ENCODE measurements at regions not wholly inside any gene's neighbourhood (a gene's known extent, or its start where the extent isn't known, plus 50 kb on each side); places are given as distances from the start of the nearest gene placed in this dataset.

DNA sequence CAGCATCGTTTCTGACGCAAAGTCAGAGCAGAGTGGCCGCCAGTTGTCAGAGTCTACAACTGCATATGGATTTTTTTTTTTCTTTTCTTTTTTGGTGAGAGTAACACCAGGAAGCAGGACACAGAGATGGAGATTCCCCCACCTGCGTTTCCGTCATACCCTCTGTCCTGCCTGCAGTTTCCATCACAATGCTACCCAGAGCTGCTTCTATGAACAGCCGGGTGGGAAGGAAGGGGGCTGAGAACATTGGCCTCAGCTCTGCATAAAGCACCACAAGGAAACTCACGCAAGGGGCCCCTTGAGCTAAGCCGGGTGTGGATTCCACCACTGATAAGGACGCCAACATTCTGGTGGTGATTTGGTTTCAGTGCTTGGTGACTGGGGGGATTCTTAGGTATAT is 183.5 kb upstream of the AFDN start:
- Mint-ChIP-seq H3K36me3 (peaks cover 3% of the 10 kb centered on the region), H3K9me3 (peaks cover 6% of the 10 kb centered on the region), H3K4me1 (peaks cover 3% of the 10 kb centered on the region), H3K4me3 (no peak overlapping the region), H3K27me3 (peaks cover 3% of the 10 kb centered on the region), H3K27ac (no peak overlapping the region)
- DNase-seq (ENCODE audit: low spot score in 2 of 2) (no peak), ATAC-seq (ENCODE audit: low read depth) (no peak)

DNA sequence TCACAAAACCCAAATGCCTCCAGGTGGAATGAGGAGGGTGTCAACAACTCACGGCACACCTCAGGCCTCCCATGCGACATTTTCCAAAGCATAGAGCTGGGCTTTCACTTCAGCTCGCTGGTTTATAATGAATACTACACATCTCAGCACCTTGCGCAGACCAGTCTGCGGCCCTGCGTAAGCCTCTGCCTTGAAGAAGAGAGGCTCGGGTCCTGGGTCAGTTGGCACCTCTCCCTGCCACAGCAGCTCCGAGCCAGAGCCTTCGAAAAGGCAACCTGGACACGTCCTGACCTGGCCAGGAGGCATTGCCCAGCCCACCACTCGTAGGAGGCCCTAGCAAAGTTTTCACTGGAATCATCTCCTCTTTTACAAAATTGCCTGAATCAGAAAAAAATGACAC is 183.0 kb upstream of the AFDN start:
- H3K36me3 Mint-ChIP-seq = peaks cover 3% of the 10 kb centered on the region
- no peak overlapping the region for H3K4me3 Mint-ChIP-seq
- H3K27me3 Mint-ChIP-seq = peaks cover 3% of the 10 kb centered on the region
- H3K4me1 Mint-ChIP-seq = peaks cover 3% of the 10 kb centered on the region
- peaks cover 6% of the 10 kb centered on the region for H3K9me3 Mint-ChIP-seq
- H3K27ac Mint-ChIP-seq = no peak overlapping the region
- ATAC-seq (ENCODE audit: low read depth) (no peak), DNase-seq (ENCODE audit: low spot score in 2 of 2) (no peak)

DNA sequence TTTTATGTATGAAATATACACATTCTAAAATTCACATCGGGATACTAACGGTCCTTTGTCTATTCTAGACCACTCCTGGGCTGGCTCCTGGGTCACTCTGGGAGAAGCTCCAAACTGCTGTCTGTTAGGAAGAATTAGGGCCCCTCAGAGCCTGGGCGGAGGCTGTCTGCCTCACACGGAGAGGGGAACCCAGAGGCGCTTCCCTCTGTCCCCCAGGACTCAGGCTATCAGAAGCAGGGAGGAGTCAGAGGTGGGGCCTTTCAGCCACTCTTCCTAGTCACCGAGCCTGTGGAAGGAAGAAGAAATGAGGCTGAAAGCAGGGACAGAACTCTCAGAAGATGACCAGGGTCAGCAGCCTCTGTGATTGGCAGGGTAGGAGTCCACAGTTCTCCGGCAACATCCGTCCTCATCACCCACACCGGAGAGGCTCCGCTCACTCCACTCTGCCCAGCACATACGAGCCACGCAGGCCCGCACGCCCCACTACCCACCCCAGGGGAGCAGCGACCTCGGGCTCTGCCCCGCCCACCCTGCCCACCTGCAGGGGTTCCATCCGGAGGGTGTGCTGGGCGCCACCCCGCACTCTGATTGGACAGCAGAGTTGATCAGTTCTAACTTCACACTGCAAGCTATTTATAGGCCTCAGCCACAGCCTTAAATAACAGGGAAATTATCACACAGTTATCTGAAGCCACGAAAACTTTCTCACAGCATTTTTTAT is 182.1 kb upstream of the AFDN start:
- ATAC-seq (ENCODE audit: low read depth) = no peak
- H3K9me3 Mint-ChIP-seq = peaks cover 6% of the 10 kb centered on the region
- H3K36me3 Mint-ChIP-seq = peaks cover 3% of the 10 kb centered on the region
- no peak overlapping the region for H3K4me3 Mint-ChIP-seq
- DNase-seq (ENCODE audit: low spot score in 2 of 2) = no peak
- H3K27ac Mint-ChIP-seq = no peak overlapping the region
- H3K27me3 Mint-ChIP-seq = peaks cover 3% of the 10 kb centered on the region
- peaks cover 3% of the 10 kb centered on the region for H3K4me1 Mint-ChIP-seq

DNA sequence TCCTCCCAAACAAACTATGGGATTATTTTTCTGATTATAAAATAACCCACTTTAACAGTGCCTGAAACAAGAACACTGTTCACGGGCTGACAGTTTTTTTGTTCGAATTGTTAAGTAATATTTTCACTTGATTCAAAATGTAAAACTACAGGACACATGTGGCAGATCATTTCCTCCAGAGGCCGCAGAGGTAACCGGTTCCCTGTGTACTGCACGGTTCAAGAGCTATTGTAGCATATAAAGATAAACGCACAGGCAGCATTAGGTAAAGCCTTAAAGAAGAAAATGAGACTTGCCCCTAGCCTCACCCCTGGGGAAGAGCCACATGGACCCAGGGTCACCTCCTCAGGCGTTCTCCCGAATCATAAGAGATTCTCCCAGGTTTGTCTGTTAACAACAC is 181.3 kb upstream of the AFDN start:
- H3K4me1 Mint-ChIP-seq = peaks cover 3% of the 10 kb centered on the region
- H3K27me3 Mint-ChIP-seq = peaks cover 3% of the 10 kb centered on the region
- no peak for ATAC-seq (ENCODE audit: low read depth)
- peaks cover 6% of the 10 kb centered on the region for H3K9me3 Mint-ChIP-seq
- H3K27ac Mint-ChIP-seq = no peak overlapping the region
- peaks cover 3% of the 10 kb centered on the region for H3K36me3 Mint-ChIP-seq
- DNase-seq (ENCODE audit: low spot score in 2 of 2) = no peak
- H3K4me3 Mint-ChIP-seq = no peak overlapping the region

DNA sequence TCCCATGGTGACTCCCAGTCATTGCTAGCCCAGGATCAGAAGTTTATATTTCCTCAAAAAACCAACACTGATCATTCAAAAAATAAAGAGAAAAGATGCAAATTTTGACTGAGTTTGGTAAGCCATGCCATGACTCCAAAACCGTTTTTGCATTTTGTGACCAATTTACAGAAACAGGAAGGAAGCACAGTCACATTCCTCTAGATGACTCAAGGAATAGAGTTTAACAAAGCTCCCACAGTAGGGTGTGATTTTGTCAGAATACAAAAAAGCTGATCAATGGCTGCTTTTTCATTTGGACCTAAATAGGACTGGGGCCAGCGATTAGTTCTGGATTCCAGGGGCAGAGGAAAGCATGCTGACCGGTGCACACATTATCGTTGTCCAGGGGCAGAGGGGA is 179.4 kb upstream of the AFDN start:
- no peak overlapping the region for H3K4me3 Mint-ChIP-seq
- H3K36me3 Mint-ChIP-seq = no peaks in the 10 kb centered on the region
- H3K4me1 Mint-ChIP-seq = no peaks in the 10 kb centered on the region
- DNase-seq (ENCODE audit: low spot score in 2 of 2) = no peak
- no peak for ATAC-seq (ENCODE audit: low read depth)
- H3K27ac Mint-ChIP-seq = no peak overlapping the region
- peaks cover 2% of the 10 kb centered on the region for H3K27me3 Mint-ChIP-seq
- H3K9me3 Mint-ChIP-seq = no peaks in the 10 kb centered on the region

DNA sequence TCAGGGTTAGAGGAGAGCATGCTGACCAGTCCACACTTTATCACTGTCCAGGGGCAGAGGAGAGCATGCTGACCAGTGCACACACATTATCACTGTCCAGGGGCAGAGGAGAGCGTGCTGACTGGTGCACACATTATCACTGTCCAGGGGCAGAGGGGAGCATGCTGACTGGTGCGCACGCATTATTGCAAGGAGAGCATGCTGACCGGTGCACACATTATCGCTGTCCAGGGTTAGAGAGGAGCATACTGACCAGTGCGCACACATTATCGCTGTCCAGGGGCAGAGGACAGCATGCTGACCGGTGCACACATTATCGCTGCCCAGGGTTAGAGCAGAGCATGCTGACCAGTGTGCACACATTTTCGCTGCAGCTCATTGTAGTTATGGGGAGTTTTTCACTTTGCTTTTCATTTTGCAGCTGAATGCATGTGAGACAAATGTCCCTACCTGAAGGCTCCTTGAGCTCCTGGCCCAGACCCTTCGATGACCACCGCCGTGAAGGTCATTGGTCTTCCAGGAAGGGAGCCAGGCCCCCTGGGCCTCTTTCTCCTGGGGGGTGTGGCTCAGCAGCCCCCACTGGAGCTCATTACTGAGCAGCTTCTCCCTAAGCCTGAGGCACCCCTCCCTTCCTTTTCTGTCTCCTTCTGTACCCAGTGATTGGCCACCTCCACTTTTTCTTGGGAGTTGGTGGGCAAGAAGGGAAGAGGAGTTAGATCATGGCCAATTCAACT is 178.8 kb upstream of the AFDN start:
- DNase-seq (ENCODE audit: low spot score in 2 of 2) = no peak
- H3K36me3 Mint-ChIP-seq = no peaks in the 10 kb centered on the region
- ATAC-seq (ENCODE audit: low read depth) = no peak
- no peaks in the 10 kb centered on the region for H3K4me1 Mint-ChIP-seq
- no peak overlapping the region for H3K4me3 Mint-ChIP-seq
- H3K27ac Mint-ChIP-seq = no peak overlapping the region
- H3K9me3 Mint-ChIP-seq = no peaks in the 10 kb centered on the region
- H3K27me3 Mint-ChIP-seq = peaks cover 2% of the 10 kb centered on the region

DNA sequence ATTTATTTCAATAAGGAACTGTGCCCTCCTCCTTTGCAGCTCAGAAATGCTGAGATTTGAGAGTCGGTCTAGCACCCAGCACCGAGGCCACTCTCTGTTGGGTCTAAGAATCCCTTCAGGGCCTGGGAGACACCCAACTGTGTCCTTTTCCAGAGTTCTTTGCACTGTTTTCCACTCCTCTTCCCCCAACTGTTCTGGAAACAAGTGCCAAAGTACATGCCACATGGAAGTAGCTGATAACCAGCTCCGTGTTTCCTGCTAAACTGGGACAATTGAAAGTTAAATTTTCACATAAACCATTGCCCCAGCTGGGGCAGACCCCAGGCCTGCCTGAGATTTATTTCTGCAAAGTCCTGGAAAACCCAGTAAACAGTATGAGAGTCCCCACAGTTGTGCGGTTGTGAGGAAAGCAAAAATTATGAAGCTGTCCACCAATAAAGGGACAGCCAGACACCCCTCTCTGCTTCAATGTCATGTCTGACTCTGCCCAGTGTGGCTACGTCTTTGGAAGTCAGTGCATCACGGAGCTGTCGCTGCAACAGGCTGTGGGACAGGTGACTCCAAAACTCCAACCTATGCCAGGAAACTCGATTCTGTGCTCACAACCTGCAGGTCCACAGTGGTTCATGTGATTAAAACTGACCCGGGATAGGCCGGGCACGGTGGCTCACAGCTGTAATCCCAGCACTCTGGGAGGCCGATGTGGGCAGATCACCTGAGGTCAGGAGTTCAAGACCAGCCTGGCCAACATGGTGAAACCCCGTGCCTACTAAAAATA is 178.0 kb upstream of the AFDN start:
- peaks cover 2% of the 10 kb centered on the region for H3K27me3 Mint-ChIP-seq
- H3K36me3 Mint-ChIP-seq = no peaks in the 10 kb centered on the region
- no peaks in the 10 kb centered on the region for H3K4me1 Mint-ChIP-seq
- no peak overlapping the region for H3K27ac Mint-ChIP-seq
- DNase-seq (ENCODE audit: low spot score in 2 of 2) (no peak), ATAC-seq (ENCODE audit: low read depth) (no peak)
- H3K9me3 Mint-ChIP-seq = no peaks in the 10 kb centered on the region
- no peak overlapping the region for H3K4me3 Mint-ChIP-seq

DNA sequence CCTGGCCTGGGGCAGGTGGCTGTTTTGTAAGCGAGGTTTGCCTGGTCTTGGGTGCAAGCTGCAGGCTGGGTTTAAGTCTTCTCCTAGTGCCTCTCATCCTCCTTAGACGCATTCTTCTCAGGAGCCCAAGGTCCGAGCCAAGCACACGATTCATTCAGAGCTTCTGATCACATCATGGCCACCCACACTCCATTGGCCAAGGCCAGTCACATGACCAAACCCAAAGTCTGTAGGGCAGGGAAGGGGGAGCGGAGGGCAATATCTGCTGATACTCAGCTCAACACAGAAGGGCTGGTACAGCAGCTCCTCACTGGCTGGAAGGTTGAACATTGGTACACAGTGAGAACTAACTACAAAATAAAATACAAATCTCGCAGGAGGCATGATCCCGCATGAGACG is 177.2 kb upstream of the AFDN start:
- no peaks in the 10 kb centered on the region for H3K36me3 Mint-ChIP-seq
- H3K4me1 Mint-ChIP-seq = no peaks in the 10 kb centered on the region
- no peak overlapping the region for H3K27ac Mint-ChIP-seq
- H3K27me3 Mint-ChIP-seq = peaks cover 2% of the 10 kb centered on the region
- no peaks in the 10 kb centered on the region for H3K9me3 Mint-ChIP-seq
- no peak overlapping the region for H3K4me3 Mint-ChIP-seq
- DNase-seq (ENCODE audit: low spot score in 2 of 2) = no peak
- ATAC-seq (ENCODE audit: low read depth) = no peak

DNA sequence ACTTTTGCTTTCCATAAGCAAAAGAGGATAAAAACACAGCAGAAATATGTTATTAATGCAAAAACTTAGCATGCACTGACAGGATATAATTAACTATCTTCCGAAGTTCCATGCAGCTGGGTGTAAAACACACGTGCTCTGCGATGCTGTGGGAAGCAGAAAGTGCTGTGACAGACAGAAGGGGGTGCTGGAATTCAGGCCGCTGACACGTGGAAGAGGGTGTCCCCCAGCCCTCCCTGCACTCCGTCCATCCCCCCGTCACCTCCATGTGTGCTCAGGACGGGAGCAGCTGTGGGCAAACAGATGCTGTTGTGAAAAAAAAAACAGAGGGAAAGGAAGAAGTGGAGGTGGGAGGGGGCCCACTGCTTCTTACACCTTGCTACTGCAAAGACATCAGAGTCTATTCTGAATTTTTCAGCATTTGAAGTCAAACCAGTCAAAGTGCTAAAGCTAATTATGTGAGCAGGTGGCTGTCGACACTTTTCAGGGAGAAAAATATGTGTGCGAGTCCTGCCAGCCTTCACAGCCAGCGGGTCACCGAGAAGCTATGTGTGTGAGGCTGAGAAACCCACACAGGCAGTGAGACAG is 175.9 kb upstream of the AFDN start:
- Mint-ChIP-seq H3K9me3 (no peaks in the 10 kb centered on the region), H3K4me1 (no peaks in the 10 kb centered on the region)

DNA sequence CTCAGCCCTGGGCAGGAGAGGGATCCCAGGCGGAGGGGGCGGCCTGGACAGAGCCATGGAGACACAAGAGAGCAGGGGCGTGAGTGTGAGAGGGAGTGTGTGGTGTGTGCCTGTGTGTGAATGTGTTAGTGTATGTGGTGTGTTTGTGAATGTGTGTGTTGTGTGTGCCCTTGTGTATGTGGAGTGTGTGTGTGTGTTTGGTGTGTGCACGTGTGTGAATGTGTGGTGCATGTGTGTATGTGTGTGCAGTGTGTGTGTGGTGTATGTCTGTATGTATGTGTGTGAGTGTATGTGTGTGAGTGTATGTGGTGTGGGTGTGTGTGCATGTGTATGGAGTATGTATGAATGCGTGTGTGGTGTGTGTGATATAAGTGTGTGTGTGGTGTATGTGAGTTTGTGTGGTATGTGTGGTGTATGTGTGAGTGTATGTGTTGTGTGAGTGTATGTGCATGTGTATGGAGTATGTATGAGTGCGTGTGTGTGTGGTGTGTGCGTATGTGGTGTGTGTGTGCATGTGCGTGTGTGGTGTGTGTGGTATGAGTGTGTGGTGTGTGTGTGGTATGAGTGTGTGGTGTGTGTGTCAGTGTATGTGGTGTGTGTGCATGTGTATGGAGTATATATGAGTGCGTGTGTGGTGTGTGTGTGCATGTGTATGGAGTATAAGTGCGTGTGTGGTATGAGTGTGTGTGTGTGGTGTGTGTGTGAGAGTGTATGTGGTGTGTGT is 175.2 kb upstream of the AFDN start:
- no peak overlapping the region for H3K4me3 Mint-ChIP-seq
- H3K27me3 Mint-ChIP-seq = no peaks in the 10 kb centered on the region

More for the DNA sequence above, 175.9 kb upstream of the AFDN start:
- H3K27me3 Mint-ChIP-seq = peaks cover 2% of the 10 kb centered on the region
- H3K4me3 Mint-ChIP-seq = no peak overlapping the region
- DNase-seq (ENCODE audit: low spot score in 2 of 2) = no peak
- H3K36me3 Mint-ChIP-seq = no peaks in the 10 kb centered on the region
- ATAC-seq (ENCODE audit: low read depth) = no peak
- no peak overlapping the region for H3K27ac Mint-ChIP-seq

DNA sequence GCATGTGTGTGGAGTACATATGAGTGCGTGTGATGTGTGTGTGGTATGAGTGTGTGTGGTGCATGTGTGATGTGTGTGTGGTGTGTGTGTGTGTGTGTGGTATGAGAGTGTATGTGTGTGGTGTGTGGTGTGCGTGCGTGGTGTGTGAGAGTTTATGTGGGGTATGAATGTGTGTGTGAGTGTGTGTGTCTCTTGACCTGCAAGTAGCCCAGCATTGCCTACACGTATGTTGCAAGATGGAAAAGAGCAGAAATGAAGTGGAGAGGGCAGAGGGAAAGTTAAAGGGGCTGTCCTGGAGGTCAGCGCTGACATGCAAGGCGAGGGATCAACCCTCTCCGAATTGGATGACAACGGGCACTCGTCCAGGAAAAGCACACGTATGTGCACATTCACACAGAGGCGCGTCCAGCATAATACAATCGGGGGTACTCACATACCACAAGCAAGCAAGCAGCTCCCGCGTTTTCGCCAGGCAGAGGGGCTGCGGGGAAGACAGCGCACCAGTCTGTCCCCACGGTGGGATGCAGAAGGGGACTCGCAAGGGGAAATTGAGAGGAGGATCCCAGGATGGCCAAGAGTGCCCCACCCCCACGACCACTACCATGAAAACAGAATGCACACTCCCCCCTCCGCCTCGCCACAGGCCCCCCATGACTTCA is 174.5 kb upstream of the AFDN start:
- Mint-ChIP-seq H3K27ac (no peak overlapping the region), H3K9me3 (no peaks in the 10 kb centered on the region), H3K4me3 (no peak overlapping the region), H3K27me3 (no peaks in the 10 kb centered on the region), H3K36me3 (no peaks in the 10 kb centered on the region), H3K4me1 (no peaks in the 10 kb centered on the region)
- DNase-seq (ENCODE audit: low spot score in 2 of 2) = no peak
- no peak for ATAC-seq (ENCODE audit: low read depth)

More for the DNA sequence above, 175.2 kb upstream of the AFDN start:
- no peaks in the 10 kb centered on the region for H3K36me3 Mint-ChIP-seq
- H3K27ac Mint-ChIP-seq = no peak overlapping the region
- DNase-seq (ENCODE audit: low spot score in 2 of 2) (no peak), ATAC-seq (ENCODE audit: low read depth) (no peak)
- H3K9me3 Mint-ChIP-seq = no peaks in the 10 kb centered on the region
- H3K4me1 Mint-ChIP-seq = no peaks in the 10 kb centered on the region

DNA sequence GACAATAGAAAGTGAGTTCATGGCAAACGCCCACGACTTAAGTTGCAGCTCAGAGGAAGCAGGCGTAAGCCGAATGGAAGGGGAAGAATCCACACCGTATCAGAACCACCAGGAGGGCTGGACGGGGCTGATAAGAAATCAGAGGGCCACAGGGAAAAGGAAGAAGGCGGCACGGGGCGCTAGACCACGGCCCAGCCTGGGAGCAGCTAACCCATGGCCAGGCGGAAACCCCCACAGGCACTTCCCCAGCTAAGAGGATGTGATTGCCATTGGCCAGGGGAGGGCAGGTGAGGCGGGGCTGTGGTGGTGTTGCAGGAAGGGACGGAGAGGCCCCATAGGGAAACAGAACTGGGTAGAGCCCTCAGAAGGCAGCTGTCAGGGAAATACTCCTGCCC is 174.0 kb upstream of the AFDN start:
- no peaks in the 10 kb centered on the region for H3K27me3 Mint-ChIP-seq
- DNase-seq (ENCODE audit: low spot score in 2 of 2) = no peak
- no peak overlapping the region for H3K4me3 Mint-ChIP-seq
- no peak for ATAC-seq (ENCODE audit: low read depth)
- H3K4me1 Mint-ChIP-seq = no peaks in the 10 kb centered on the region
- H3K27ac Mint-ChIP-seq = no peak overlapping the region
- no peaks in the 10 kb centered on the region for H3K9me3 Mint-ChIP-seq
- no peaks in the 10 kb centered on the region for H3K36me3 Mint-ChIP-seq

DNA sequence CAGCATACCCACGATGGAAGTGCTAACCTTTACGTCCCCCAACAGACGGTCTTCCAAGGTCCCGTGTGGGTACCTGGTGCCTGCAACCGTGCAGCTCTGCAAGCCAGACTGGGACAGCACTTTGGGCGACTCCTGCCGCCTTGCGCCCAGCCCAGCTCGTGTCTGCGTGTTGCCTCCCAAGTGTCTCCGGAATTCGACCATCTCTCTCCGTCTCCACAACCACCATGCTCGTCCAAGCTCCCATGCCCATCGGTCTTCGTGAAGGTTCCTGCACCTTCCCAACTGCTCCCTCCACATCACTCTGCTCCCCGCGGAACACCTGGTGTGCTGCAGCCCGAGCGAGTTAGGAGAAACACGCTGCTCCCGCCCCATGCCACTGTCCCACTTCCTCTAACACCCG is 173.2 kb upstream of the AFDN start:
- no peak overlapping the region for H3K27ac Mint-ChIP-seq
- H3K36me3 Mint-ChIP-seq = no peaks in the 10 kb centered on the region
- DNase-seq (ENCODE audit: low spot score in 2 of 2) (no peak), ATAC-seq (ENCODE audit: low read depth) (no peak)
- no peaks in the 10 kb centered on the region for H3K9me3 Mint-ChIP-seq
- H3K4me1 Mint-ChIP-seq = no peaks in the 10 kb centered on the region
- no peak overlapping the region for H3K4me3 Mint-ChIP-seq
- no peaks in the 10 kb centered on the region for H3K27me3 Mint-ChIP-seq
